Sigmoid colon (tissue), 6 donors: ENCODE measurements at regions not wholly inside any gene's neighbourhood (a gene's known extent, or its start where the extent isn't known, plus 50 kb on each side); places are given as distances from the start of the nearest gene placed in this dataset.
"Not testable (repeated sequence)": the region's sequence is repeated elsewhere in the genome, so short reads cannot be mapped to it uniquely, and the experiment has no call there.

Experiments
- DNase-seq: peaks from one replicate; pipeline ENCODE4 v3.0.0-alpha.2; 2019
- H3K27ac ChIP-seq, 4 donors: fragments of 200-600 bp; sonication (generic); one replicate each; pipeline ENCODE4 v1.5.1; 2016 to 2019; ENCODE audit warnings: mild to moderate bottlenecking in 1 of 4
- H3K27me3 ChIP-seq, 3 donors: fragments of 200-600 bp; sonication (generic); one replicate each; pipeline ENCODE4 v1.5.1; 2019; ENCODE audit warnings: mild to moderate bottlenecking in 1 of 3
- H3K36me3 ChIP-seq, 4 donors: fragments of 200-600 bp; sonication (generic); one replicate each; pipeline ENCODE4 v1.5.1; 2016 to 2019
- H3K4me1 ChIP-seq, 4 donors: fragments of 200-600 bp; sonication (generic); one replicate each; pipeline ENCODE4 v1.5.1; 2017 to 2019
- H3K4me3 ChIP-seq, 4 donors: fragments of 200-600 bp; sonication (generic); one replicate each; pipeline ENCODE4 v1.5.1; 2017 to 2019; ENCODE audit warnings: mild to moderate bottlenecking in 2 of 4, moderate library complexity in 1 of 4
- H3K9me3 ChIP-seq, 4 donors: fragments of 200-600 bp in 3 of 4; sonication (generic) in 3 of 4; one replicate each; pipeline versions ENCODE4 v1.5.1 to v1.6.1; 2013 to 2019
- EP300 ChIP-seq, 4 donors: sonication (generic); formaldehyde crosslinking; IDR thresholded peaks; one replicate each; pipeline ENCODE4 v1.6.1; 2017; ENCODE audit warnings: antibody characterized with exemption in 4 of 4
- POLR2A ChIP-seq, 2 donors: fragments of 450-650 bp; IDR thresholded peaks; one replicate each; pipeline ENCODE4 v1.6.1; 2016; ENCODE audit warnings: antibody characterized with exemption in 2 of 2, mild to moderate bottlenecking in 2 of 2, moderate library complexity in 2 of 2
- POLR2AphosphoS5 ChIP-seq, 4 donors: sonication (generic); formaldehyde crosslinking; IDR thresholded peaks; one replicate each; pipeline ENCODE4 v1.6.1; 2017; ENCODE audit warnings: antibody characterized with exemption in 4 of 4
- WGBS, 2 donors: extraction: QIAGEN DNeasy Blood & Tissue Kit; methylation state at CpG; one replicate each; pipeline ENCODE4 v1.1.7; 2013; 5-methylcytosine and 5-hydroxymethylcytosine counted together
- intact Hi-C: fragments of 100-400 bp; cut with DNase I; formaldehyde crosslinking; loops from one replicate; pipeline ENCODE4 v1.15.1; 2023
- TF ChIP-seq, protein P1 (sequence below), 4 experiments: fragments of 450-650 bp in 3 of 4; fragments of 200-600 bp in 1 of 4; IDR thresholded peaks; one replicate each; pipeline ENCODE4 v1.5.1; 2016 to 2019; ENCODE audit warnings: antibody characterized with exemption in 4 of 4, mild to moderate bottlenecking in 3 of 4, moderate library complexity in 2 of 4
- donor health status: healthy with polysubstance abuse.
- donor health status: healthy.

GRCh38 chr1:99551812-99552614 is 93.9 kb upstream of the PALMD start:
- intact Hi-C loops, result no loop called here
- WGBS, 2 donors, result 85 to 86% methylated on average over 2 of the region's 2 CpGs
- TF ChIP-seq POLR2AphosphoS5 (IDR thresholded peaks at IDR 0.05) (no peak), POLR2A (IDR thresholded peaks at IDR 0.05) (no peak), EP300 (IDR thresholded peaks at IDR 0.05) (no peak)
- TF ChIP-seq, protein P1, sequence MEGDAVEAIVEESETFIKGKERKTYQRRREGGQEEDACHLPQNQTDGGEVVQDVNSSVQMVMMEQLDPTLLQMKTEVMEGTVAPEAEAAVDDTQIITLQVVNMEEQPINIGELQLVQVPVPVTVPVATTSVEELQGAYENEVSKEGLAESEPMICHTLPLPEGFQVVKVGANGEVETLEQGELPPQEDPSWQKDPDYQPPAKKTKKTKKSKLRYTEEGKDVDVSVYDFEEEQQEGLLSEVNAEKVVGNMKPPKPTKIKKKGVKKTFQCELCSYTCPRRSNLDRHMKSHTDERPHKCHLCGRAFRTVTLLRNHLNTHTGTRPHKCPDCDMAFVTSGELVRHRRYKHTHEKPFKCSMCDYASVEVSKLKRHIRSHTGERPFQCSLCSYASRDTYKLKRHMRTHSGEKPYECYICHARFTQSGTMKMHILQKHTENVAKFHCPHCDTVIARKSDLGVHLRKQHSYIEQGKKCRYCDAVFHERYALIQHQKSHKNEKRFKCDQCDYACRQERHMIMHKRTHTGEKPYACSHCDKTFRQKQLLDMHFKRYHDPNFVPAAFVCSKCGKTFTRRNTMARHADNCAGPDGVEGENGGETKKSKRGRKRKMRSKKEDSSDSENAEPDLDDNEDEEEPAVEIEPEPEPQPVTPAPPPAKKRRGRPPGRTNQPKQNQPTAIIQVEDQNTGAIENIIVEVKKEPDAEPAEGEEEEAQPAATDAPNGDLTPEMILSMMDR (IDR thresholded peaks at IDR 0.05), result no peak
- H3K27ac ChIP-seq, result no peak overlapping the region
- H3K9me3 ChIP-seq, result no peaks in the 10 kb centered on the region
- H3K36me3 ChIP-seq, result no peaks in the 10 kb centered on the region
- H3K27me3 ChIP-seq, result no peaks in the 10 kb centered on the region
- DNase-seq, result no peak
- H3K4me1 ChIP-seq, result peaks cover 0 to 6% (median 3%) of the 10 kb centered on the region in 4 donors
- H3K4me3 ChIP-seq, result no peak overlapping the region

GRCh38 chr1:99553301-99553700 is 92.6 kb upstream of the PALMD start:
- Histone ChIP-seq H3K4me1 (peaks cover 0 to 6% (median 3%) of the 10 kb centered on the region in 4 donors), H3K27ac (no peak overlapping the region), H3K36me3 (no peaks in the 10 kb centered on the region), H3K9me3 (no peaks in the 10 kb centered on the region), H3K27me3 (no peaks in the 10 kb centered on the region), H3K4me3 (no peak overlapping the region)
- no peak for DNase-seq
- intact Hi-C loops, result no loop called here
- 78 to 87% methylated on average over 1 of the region's 1 CpG for WGBS, 2 donors
- no peak for TF ChIP-seq POLR2AphosphoS5 (IDR thresholded peaks at IDR 0.05)
- TF ChIP-seq, protein P1 (IDR thresholded peaks at IDR 0.05), result no peak
- TF ChIP-seq POLR2A (IDR thresholded peaks at IDR 0.05), result no peak
- no peak for TF ChIP-seq EP300 (IDR thresholded peaks at IDR 0.05)

- 45 to 53% methylated on average over 3 of the region's 3 CpGs for WGBS, 2 donors
- intact Hi-C loops, result not testable (repeated sequence)
Measured at GRCh38 chr1:99553819-99554218, 92.1 kb upstream of the PALMD start.

DNA sequence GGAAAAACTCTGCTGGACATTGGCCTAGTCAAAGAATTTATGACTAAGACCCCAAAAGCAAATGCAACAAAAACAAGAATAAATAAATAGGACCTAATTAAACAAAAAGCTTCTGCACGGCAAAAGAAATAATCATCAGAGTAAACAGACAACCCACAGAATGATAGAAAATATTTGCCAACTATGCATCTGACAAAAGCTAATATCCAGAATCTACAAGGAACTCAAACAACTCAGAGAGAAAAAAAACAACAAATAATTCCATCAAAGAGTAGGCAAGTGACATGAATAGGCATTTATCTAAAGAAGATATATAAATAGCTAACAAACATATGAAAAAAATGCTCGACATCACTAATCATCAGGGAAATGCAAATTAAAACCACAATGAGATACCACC is 91.2 kb upstream of the PALMD start:
- Histone ChIP-seq H3K4me3 (no peak overlapping the region), H3K27me3 (no peaks in the 10 kb centered on the region), H3K4me1 (no peaks in the 10 kb centered on the region), H3K27ac (no peak overlapping the region), H3K9me3 (no peaks in the 10 kb centered on the region), H3K36me3 (no peaks in the 10 kb centered on the region)
- DNase-seq, result no peak
- 73 to 74% methylated on average over 2 of the region's 2 CpGs for WGBS, 2 donors
- TF ChIP-seq, protein P1 (IDR thresholded peaks at IDR 0.05), result no peak
- no peak for TF ChIP-seq POLR2AphosphoS5 (IDR thresholded peaks at IDR 0.05)
- TF ChIP-seq POLR2A (IDR thresholded peaks at IDR 0.05), result no peak
- TF ChIP-seq EP300 (IDR thresholded peaks at IDR 0.05), result no peak
- intact Hi-C loops, result no loop called here

More at GRCh38 chr1:99553819-99554218, 92.1 kb upstream of the PALMD start:
- not testable (repeated sequence) for H3K9me3 ChIP-seq, H3K27me3 ChIP-seq, DNase-seq, H3K4me3 ChIP-seq, H3K27ac ChIP-seq, H3K36me3 ChIP-seq, H3K4me1 ChIP-seq

DNA sequence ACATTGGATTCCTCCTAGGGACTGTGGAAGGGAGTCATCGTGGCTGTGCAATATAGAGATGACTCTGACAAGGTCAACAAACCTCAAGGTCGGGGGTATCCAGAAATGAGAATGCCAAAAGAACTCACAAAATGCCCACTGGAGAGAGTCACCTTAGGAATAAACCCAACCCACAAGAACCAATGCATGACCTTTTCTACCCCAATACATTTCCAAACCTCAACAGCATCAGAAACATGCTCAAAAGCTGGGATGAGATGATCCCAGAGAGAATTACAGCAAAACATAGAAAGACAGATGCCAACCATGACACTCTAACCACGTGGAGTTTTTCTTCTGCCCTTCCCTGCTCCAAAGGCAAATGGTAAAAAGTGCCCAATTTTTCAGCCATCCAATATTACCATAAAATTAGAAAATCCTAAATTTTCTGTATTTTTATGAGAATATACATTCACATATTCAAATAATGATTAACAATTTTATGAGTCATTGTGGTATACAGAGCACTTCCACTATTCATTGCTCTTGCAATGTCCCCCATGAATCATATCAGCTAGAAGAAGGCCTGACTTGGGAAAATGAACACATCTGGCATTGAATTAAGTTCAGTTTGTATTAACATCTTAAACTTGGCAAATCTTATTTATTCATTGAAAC is 88.2 kb upstream of the PALMD start:
- WGBS, 2 donors, result 67 to 77% methylated on average over 3 of the region's 3 CpGs
- DNase-seq, result no peak
- intact Hi-C loops, result no loop called here
- H3K27me3 ChIP-seq, result no peaks in the 10 kb centered on the region
- H3K36me3 ChIP-seq, result no peaks in the 10 kb centered on the region
- no peak overlapping the region for H3K27ac ChIP-seq
- H3K9me3 ChIP-seq, result no peaks in the 10 kb centered on the region
- no peak overlapping the region for H3K4me3 ChIP-seq
- TF ChIP-seq EP300 (IDR thresholded peaks at IDR 0.05) (no peak), POLR2A (IDR thresholded peaks at IDR 0.05) (no peak), POLR2AphosphoS5 (IDR thresholded peaks at IDR 0.05) (no peak)
- TF ChIP-seq, protein P1 (IDR thresholded peaks at IDR 0.05), result no peak
- no peaks in the 10 kb centered on the region for H3K4me1 ChIP-seq
